WERI-Rb-1 (cell line): ENCODE measurements at regions not wholly inside any gene's neighbourhood (a gene's known extent, or its start where the extent isn't known, plus 50 kb on each side); places are given as distances from the start of the nearest gene placed in this dataset.

Experiments used
- DNase-seq: peaks from one replicate; pipeline ENCODE4 v3.0.0-alpha.2; 2020
- H3K27ac ChIP-seq: fragments of 250-450 bp; sonication (Bioruptor Pico); 2 replicates; pipeline ENCODE4 v1.5.1; 2020; ENCODE audit warnings: mild to moderate bottlenecking, moderate library complexity
- H3K27me3 ChIP-seq: fragments of 250-450 bp; sonication (Bioruptor Pico); 2 replicates; pipeline ENCODE4 v1.5.1; 2021; ENCODE audit warnings: mild to moderate bottlenecking, low read depth, moderate library complexity; ENCODE audit not compliant: insufficient read depth, severe bottlenecking
- H3K36me3 ChIP-seq: fragments of 250-450 bp; sonication (Bioruptor Pico); 2 replicates; pipeline ENCODE4 v1.5.1; 2020; ENCODE audit warnings: mild to moderate bottlenecking, moderate library complexity
- H3K4me3 ChIP-seq: 2 replicates; pipeline ENCODE4 v1.5.1; 2011; ENCODE audit warnings: low read depth, mild to moderate bottlenecking, control low read depth, low read length
- H3K9me3 ChIP-seq: fragments of 250-450 bp; sonication (Bioruptor Pico); 2 replicates; pipeline ENCODE4 v1.5.1; 2021; ENCODE audit warnings: mild to moderate bottlenecking, moderate library complexity; ENCODE audit not compliant: severe bottlenecking
- CTCF ChIP-seq: IDR thresholded peaks from 2 replicates; pipeline ENCODE4 v1.5.1; 2011; ENCODE audit warnings: low read depth, mild to moderate bottlenecking, control low read depth, inconsistent platforms, low read length

- Histone ChIP-seq H3K4me3 (no peak overlapping the region), H3K9me3 (no peaks in the 10 kb centered on the region), H3K27ac (no peak overlapping the region), H3K36me3 (no peaks in the 10 kb centered on the region), H3K27me3 (no peaks in the 10 kb centered on the region)
- TF ChIP-seq CTCF: no peak
- DNase-seq: no peak
Measured at GRCh38 chr14:66101662-66102061, 384.5 kb upstream of the CCDC196 start.

- H3K27me3 ChIP-seq: no peaks in the 10 kb centered on the region
- no peak for TF ChIP-seq CTCF
- no peaks in the 10 kb centered on the region for H3K9me3 ChIP-seq
- H3K27ac ChIP-seq: no peak overlapping the region
- peak; percentile 29 for DNase-seq
- H3K36me3 ChIP-seq: no peaks in the 10 kb centered on the region
- H3K4me3 ChIP-seq: no peak overlapping the region
Measured at GRCh38 chr14:66104486-66104885, 381.7 kb upstream of the CCDC196 start.

GRCh38 chr14:66105815-66106214, 380.4 kb upstream of the CCDC196 start:
- H3K27ac ChIP-seq: no peak overlapping the region
- H3K9me3 ChIP-seq: no peaks in the 10 kb centered on the region
- H3K36me3 ChIP-seq: no peaks in the 10 kb centered on the region
- no peak for DNase-seq
- H3K27me3 ChIP-seq: no peaks in the 10 kb centered on the region
- TF ChIP-seq CTCF: no peak
- no peak overlapping the region for H3K4me3 ChIP-seq

- no peaks in the 10 kb centered on the region for H3K27me3 ChIP-seq
- H3K4me3 ChIP-seq: no peak overlapping the region
- H3K9me3 ChIP-seq: no peaks in the 10 kb centered on the region
- no peak overlapping the region for H3K27ac ChIP-seq
- no peak for DNase-seq
- 0 out of 2 replicates have a peak, but pooled peaks have one; percentile 14 for TF ChIP-seq CTCF
- H3K36me3 ChIP-seq: no peaks in the 10 kb centered on the region
Measured at GRCh38 chr14:66109426-66109825, 376.7 kb upstream of the CCDC196 start.

GRCh38 chr14:66111891-66112290, 374.3 kb upstream of the CCDC196 start:
- Histone ChIP-seq H3K27me3 (no peaks in the 10 kb centered on the region), H3K9me3 (no peaks in the 10 kb centered on the region), H3K27ac (no peak overlapping the region), H3K4me3 (no peak overlapping the region), H3K36me3 (no peaks in the 10 kb centered on the region)
- no peak for DNase-seq
- TF ChIP-seq CTCF: no peak

GRCh38 chr14:66114071-66114470, 372.1 kb upstream of the CCDC196 start:
- TF ChIP-seq CTCF: no peak
- no peaks in the 10 kb centered on the region for H3K36me3 ChIP-seq

More at GRCh38 chr14:66114071-66114470, 372.1 kb upstream of the CCDC196 start:
- H3K27ac ChIP-seq: no peak overlapping the region
- no peak overlapping the region for H3K4me3 ChIP-seq
- H3K9me3 ChIP-seq: no peaks in the 10 kb centered on the region
- no peak for DNase-seq
- H3K27me3 ChIP-seq: no peaks in the 10 kb centered on the region
